GM21367 (cell line): ENCODE measurements at regions not wholly inside any gene's neighbourhood (a gene's known extent, or its start where the extent isn't known, plus 50 kb on each side); places are given as distances from the start of the nearest gene placed in this dataset.
"Not testable (repeated sequence)": the region's sequence is repeated elsewhere in the genome, so short reads cannot be mapped to it uniquely, and the experiment has no call there.

ENCODE experiments used
- ATAC-seq: cut with Tn5 transposase; IDR thresholded peaks from one replicate; pipeline ENCODE4 v1.9.1; 2021; ENCODE audit not compliant: unreplicated experiment

DNA sequence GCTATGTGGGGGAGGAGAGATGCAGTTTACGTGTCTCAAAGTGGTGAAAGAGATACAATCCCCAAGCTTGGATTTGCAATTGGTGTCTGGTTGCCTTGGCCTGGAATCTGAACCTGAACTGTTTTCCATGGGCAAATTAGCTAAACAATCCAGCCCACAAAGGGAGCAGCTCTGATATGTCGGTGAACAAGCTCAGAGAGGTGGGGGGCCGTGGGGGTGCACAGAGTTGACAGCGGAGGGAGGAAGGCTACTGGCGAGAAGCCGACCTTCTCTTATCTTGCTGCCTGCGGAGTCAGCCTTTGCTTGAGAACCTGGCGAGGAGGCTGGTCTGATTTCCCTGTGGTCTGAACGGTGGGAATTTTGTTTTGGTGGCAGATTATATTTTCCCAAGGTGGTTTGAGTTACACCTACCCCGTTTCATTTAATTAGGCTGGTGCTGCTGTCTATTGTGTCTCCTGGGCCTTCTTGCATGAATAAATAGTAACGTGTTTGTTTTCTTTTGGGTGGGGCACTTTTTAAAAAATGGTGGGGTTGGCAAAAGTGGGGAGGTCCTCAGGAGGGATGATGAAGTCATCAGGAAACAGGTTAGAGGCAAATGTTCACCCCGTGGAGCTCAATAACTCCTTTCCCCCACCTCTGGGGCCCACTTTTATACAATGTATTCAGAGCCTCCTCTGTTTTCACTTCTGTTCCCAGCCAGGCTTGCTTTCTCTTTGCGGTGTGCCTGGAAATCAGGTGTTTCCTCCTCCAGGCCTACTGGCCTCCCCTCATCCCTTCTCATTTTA is 80.9 kb upstream of the IGFBP5 start:
- ATAC-seq = no peak

DNA sequence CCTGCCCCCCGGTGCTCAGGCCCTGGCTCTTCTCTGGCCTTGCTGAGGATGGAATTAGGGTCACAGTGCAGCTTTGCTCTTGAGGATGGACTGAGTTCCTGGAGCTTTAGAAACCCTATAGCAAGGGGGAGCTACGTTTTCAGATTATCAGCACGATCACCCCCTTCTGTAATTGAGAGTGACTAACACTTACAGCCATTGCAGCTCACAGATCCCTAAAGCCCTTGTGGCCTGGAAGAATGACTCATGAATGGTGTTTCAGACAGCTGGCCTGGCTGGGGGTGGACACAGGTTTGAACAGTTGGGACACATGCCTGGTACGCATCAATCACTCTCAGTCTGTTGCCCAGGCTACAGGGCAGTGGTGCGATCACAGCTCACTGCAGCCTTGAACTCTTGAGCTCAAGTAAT is 79.7 kb upstream of the IGFBP5 start:
- no peak for ATAC-seq

DNA sequence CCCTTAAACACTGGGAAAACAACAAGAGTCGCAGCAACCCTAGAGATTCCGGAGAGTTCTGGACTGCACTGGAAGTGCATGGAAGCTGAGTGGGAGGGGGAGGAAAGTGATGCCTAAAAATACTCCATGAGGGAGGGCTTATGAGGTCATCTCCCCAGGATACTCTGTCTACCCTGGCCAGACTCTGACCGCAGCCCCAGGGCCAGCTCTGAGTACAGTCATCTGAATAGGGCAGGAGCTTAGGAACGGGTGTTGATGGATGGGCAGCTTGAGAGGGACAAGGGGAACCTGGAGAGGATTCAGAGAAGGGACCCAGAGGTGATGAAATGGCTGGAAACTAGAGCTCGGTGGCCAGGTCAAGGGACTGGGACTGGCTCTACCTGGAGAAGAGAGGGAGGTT is 79.3 kb upstream of the IGFBP5 start:
- no peak for ATAC-seq

DNA sequence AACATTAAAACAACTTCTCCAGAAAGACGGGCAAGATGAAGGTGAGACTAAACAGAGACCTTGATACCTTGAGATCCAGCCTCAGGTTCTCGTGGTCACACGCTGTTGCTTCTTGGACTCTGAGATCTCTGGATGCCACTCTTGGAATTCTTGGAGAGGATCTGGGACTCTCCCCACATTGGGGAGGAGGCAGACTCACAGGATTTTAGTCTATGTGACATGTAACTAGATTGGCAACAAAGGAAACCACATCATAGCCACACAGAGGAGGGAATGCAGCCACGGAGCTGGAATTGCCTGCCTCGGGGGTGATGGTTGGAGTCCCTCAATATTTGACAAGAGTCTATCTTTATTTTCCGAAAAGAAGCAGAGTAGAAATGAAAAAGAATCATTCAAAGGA is 78.8 kb upstream of the IGFBP5 start:
- no peak for ATAC-seq

DNA sequence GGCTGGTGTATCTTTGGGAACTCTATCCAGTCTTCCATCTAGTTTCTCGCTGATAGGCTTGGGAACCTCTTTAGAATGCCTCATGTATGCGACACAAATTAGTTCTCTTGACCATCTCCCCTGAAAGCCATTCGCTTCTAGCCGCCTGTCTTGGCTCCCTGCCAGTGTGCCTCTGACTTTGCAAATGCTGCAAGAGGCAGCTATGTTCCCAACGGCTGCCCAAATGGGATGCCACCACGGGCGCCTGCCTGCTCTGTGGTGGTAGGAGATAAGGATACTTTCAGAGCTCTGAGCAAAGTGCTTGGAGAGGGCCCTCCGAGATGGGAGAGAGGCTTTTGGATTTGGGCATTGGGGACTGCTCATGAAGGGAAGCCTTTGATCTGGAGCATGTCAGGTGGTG is 77.7 kb upstream of the IGFBP5 start:
- no peak for ATAC-seq

DNA sequence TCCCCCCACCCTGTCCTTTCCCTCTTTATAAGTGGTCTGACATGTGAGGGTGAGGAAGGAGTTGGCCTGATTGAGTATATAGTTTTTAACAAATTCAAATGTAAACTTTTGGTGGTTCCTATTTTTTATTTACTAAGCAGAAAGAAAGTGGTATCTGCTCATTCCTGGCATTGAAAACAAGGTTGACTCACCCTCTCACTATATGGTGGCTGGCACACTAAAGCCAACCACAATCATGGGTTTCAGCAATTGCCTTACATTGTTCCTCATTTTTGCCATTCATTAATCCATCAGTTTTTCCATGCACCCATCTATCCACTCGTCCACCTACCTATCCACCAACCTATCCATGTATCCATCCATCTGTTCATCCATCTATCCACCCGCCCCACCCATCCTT is 75.4 kb upstream of the IGFBP5 start:
- no peak for ATAC-seq

DNA sequence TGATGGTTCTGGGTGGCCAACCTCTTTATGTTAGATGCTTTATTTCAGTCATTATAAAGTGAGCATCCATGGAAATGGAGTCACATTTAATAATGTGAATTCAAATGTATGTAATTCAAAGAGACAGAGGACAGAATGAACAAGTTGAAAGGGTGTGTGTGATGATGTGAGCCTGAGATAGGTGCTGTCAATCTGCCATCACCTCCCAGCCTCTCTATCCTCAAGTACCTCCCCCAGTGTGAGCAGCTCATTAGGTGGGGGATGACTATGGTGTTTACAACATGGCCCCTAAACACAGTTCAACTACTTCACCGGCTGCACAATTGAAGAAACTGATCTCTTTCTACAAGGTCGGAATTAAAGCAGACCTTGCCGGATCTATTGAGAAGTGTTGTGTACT is 74.7 kb upstream of the IGFBP5 start:
- ATAC-seq = no peak

DNA sequence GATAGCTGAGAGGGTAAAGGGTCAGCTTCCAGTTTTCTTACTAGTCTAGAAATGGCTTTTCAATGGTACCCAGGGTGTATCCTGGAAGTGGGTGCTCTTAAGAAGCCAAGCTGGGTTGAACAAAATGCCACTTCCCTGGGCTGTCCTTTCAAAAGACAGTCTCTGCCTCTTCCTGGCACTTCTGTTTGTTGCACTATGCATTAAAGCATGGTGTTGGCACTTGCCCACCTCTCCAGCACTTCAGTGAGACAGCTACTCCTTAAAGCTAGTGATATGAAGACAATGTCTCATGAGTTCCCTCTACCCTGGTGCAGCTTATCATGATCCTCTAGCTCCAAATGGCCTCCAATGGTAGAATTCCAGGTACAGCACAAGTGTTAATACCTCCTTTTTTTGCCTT is 74.3 kb upstream of the IGFBP5 start:
- ATAC-seq = no peak

DNA sequence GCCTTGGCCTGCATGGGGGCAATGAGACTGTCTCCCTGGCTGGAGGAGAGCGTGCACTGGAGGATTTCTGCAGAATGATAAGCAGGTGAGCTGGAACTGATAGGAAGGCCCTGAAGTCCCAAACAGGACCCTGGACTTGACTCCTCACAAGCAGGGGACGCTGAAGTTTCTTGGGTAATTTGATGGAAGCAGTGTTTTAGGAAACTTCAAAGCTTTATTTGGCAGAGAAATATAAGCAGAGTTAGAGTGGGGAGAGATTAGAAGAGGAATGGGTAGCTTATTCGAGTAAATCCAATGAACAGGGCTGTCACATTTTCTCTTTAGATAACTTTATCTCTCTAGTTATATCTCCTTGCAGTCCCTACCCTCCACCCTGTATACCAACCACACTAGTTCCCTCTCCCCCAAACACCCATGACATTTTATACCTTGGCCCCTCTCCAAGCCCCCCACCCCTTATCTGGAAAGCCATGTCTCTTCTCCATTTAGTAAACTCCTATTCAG is 73.6 kb upstream of the IGFBP5 start:
- ATAC-seq = no peak

DNA sequence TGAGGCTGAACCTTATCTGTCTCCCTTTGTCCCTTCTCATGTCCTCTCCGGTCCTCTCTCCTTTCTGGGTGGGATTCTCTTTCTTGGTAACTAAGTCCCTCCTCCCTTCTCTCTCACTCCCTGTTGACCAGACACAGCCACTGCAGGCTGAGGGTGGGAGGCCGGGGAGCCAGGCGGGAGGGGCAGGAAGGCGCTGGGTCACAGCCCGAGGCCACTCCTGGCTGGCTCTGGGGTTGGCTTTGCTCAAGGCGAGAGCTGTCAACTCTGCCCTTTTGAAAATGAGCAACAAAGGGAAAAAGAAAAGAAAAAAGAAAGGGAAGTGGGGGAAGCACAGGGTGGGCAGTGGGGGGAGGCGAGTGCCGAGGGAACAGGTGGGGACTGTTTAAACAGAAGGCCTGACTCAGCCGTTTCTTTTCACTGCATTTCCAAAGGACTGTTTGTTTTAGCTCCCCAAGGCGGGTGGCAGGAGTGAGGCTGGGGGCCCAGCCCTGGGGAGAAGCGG is 70.5 kb upstream of the IGFBP5 start:
- ATAC-seq = no peak

DNA sequence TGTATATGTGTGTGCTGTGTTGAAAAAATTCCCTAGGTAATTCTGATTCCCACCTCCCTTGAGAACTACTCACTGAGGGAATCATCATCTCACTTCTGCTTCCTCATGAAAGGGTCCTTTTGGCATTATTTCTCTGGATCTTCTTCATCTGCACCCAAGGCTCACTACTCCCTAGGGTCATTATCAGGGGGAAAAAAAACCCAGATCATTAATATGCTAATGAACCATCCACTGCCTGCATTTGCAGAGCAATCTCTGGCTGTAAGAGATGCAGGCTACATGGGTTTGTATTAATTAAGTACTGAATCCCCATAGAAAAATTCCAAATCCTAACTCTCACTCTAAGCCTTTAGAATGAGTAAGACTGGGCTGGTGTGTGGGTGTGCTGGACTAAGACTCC is 68.0 kb upstream of the IGFBP5 start:
- ATAC-seq = no peak

DNA sequence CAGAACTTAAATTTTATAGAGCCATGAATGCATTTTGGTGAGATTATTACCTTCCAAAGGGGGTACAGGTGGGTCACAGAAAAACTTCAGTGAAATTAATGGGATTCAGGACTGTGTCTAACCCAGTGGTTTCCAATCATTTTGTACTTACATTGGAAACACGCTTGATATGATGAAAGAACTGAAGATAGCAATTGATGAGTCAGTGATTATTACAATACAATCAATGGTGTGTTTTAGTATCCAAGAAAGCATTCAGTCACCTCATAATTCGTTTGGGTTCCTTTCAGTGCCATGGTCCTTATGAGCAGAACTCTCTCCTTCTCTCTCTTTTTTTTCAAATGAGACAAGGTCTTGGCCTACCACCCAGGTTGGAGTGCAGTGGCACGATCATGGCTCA is 66.5 kb upstream of the IGFBP5 start:
- no peak for ATAC-seq

DNA sequence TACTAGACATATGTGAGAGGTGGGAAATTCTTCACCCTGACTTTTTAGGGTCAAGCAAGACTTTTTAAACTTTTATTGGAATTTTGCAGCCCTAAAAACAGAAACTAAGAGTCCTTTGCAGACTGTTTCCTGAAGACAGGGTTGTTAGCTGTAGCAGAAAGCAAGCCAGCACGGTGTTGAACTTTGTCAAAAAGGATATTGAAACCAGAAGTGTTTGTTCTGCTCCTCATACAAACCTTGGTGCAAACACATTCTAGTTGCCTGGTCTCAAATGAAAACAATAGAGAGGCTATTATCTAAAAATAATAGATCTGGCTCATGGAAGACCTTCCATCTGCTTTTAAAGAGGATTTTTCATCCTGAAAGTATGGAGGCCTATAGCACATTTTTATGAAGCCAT is 65.8 kb upstream of the IGFBP5 start:
- no peak for ATAC-seq

DNA sequence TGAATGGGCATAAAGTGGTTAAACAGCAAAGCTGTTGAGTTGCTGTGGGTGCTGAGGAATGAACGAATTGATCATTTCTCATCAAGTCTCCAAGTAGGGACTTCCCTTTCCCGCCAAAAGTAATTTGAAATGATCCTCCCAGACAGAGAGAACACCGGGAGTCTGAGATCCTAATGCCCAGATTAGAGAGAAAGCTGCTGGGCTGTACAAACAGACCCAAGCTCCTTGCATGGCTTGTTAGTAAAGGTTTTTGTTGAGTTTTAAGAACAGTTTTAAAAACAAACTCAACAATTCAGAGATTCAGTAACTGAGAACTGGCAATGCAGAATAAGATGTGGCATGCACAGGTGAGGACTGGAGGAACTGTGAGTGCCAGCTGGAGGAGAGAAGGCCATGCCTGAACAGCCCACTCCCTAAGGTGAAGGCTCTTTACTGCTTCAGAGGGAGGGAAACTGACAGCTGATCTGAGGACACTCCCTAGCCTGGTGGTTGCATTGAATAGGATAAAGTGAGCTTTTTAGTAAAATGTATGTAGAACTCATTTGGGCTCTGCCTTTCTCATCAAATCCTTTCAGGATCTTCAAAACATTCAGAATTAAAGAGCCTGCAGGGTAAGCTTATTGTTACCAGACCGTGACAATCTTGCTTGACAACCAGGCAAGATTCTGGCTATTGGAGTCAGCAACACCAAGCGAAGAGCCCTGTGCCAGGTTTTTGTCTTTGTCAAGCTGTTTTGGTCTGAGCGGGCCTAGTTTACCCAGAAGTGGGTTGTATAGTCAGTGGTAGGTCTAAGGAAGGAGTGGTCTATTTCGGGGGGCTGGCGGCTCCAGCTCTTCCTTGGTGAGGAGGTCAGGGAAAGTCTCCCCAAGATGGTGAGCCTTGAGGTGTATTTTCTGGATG is 63.2 kb upstream of the IGFBP5 start:
- ATAC-seq = no peak

DNA sequence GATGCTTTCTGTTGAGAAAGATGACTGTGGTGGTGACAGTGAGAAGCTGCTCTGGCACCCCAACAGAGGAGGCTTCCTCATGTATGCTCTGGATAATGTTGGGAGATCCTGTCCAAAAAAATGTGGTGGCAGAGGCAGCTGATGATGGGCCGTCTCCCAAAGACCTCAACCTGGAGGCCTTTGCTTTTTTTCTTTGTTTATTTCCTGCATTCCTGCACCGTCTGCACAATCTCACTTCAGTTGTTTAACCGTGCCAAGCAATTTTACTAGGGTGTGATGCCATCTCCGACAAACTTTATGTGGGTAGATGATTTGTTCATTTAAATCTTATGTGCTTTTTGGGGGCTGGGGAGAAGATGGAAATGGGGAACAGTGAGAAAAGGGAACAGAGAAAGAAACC is 62.2 kb upstream of the IGFBP5 start:
- no peak for ATAC-seq

DNA sequence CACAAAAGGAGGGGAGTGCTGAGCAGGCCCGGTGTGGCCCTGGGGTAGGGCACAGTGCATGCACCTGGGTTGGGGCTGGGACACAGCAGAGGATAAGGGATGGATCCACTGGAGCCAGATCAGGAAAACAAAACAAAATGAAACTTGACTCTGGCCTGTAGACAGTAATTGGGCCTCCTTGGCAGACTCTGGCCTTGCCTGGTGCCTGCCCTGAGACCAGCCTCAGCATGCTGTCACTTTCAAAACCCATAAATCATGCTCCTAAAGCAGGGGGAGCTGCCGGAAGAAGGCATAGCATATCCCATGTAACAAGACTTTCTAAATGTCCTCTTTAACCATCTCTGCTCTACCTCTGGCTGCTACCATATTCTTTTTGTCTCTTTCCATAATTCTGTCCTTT is 61.1 kb upstream of the IGFBP5 start:
- no peak for ATAC-seq

DNA sequence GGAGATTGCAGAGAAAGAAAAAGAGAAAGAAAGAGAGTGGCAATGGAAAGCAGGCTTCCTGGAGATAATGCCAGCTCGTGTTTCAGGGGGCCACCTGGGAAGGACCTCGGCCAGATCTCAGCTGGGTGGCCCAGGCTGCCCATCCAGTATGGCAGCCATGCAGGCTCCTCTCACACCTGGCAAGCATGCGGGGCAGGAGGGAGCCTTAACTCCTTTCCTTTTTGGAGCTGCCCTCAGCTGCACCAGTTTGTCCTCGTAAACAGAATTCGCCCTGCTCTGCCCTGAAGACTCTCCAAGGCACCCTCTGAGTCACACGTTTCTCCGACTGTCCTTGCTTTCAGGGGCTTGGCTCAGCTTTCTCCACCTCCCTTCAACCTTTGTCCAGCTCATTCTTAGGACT is 59.5 kb upstream of the IGFBP5 start:
- no peak for ATAC-seq

DNA sequence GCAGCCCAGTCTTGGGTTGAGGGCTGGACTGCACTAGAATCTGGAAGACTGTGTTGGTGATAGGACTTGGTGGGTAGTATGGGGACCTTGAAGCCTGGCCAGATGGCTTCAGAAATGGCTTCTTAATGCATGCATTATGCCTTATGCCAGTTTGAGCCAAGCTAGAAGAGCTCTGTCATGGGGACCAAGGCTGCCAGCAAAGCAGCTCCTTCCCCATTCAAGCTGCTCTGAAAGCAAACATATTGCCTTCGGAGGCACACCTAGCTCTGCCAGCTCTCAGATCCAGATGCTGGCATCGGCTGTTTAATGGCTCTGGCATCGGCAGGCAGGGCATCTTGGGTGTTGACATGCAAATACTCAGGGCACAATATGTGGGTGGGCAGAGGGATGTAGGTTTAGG is 59.0 kb upstream of the IGFBP5 start:
- no peak for ATAC-seq

DNA sequence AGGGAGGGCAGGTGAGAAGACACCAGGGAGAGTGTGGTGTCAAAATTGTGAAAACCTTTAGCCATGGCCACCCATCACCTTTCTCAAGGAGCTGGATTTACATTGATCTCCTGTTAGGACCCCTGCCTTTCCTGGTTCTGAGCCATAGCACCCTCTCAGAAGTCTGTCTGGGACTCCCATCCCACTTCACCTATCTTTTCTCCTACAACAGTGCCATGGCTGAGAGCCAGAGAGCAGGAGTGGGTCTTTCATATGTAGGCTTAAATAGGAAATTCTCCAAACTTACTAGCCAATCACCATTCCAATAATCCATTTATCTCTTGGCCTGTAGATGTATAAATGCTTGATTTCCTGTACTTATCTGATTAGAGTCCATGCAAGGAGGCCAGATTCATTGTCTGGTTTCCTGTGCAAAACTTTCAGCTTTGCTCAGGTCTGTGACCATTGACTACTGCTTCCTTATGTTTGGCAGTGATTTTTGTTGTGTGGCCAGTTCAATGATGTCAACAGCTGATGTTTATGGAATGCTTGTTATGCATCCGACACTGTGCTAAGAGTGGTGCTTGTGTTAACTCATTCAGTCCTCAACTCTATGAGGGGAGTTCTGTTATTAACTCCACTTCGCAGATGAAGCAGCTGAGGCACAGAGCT is 57.6 kb upstream of the IGFBP5 start:
- ATAC-seq = no peak

DNA sequence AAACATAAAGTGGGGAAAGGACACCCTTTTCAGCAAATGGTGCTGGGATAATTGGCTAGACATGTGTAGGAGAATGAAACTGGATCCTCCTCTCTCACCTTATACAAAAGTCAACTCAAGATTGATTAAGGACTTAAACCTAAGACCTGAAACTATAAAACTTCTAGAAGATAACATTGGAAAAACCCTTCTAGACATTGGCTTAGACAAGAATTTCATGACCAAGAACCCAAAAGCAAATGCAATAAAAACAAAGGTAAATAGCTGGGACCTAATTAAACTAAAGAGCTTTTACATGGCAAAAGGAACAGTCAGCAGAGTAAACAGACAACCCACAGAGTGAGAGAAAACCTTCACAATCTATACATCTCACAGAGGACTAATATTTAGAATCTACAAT is 55.4 kb upstream of the IGFBP5 start:
- ATAC-seq = not testable (repeated sequence)

DNA sequence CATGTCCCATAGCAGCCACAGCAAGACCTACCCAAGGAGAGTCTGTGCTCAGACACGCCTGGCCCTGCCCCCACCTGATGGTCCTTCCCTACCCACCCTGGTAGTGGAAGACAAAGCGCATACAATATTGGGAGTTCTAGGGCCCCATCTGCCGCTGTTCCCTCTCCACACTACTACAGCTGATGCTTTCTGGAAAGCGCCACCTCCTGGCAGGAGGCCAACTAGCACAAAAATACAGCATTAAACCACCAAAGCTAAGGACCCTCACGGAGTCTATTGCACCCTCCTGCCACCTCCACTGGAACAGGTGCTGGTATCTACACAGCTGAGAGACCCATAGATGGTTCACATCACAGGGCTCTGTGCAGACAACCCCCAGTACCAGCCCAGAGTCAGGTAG is 50.9 kb upstream of the IGFBP5 start:
- ATAC-seq = not testable (repeated sequence)
